ENCODE measurements at regions not wholly inside any gene's neighbourhood (a gene's known extent, or its start where the extent isn't known, plus 50 kb on each side); places are given as distances from the start of the nearest gene placed in this dataset.

DNA sequence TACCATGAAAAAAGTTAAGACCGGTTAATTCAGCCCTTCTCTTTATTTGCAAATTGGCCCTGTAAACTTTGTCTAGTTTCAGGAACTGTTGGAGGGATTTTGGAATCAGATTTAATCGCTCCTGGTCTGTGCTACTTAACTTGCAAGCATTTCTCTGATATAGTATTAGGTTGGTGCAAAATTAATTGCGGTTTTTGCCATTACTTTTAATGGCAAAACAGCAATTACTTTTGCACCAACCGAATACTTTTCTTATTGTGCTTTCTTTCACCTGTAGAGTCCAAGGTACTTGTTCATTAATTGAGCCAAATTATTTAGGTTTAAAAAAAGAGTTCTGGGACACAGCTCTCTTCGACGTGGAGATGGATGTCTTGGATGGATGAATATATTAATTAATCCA lies 92.8 kb upstream of the HNRNPU start:
- TF ChIP-seq, protein P1, sequence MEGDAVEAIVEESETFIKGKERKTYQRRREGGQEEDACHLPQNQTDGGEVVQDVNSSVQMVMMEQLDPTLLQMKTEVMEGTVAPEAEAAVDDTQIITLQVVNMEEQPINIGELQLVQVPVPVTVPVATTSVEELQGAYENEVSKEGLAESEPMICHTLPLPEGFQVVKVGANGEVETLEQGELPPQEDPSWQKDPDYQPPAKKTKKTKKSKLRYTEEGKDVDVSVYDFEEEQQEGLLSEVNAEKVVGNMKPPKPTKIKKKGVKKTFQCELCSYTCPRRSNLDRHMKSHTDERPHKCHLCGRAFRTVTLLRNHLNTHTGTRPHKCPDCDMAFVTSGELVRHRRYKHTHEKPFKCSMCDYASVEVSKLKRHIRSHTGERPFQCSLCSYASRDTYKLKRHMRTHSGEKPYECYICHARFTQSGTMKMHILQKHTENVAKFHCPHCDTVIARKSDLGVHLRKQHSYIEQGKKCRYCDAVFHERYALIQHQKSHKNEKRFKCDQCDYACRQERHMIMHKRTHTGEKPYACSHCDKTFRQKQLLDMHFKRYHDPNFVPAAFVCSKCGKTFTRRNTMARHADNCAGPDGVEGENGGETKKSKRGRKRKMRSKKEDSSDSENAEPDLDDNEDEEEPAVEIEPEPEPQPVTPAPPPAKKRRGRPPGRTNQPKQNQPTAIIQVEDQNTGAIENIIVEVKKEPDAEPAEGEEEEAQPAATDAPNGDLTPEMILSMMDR (IDR thresholded peaks at IDR 0.05) = no peak
- TF ChIP-seq EP300 (IDR thresholded peaks at IDR 0.05) = no peak
- no peak for TF ChIP-seq POLR2A (IDR thresholded peaks at IDR 0.05)

Data from stomach (tissue), 4 donors.